Upper lobe of right lung (tissue), 1 donor: ENCODE measurements at regions not wholly inside any gene's neighbourhood (a gene's known extent, or its start where the extent isn't known, plus 50 kb on each side); places are given as distances from the start of the nearest gene placed in this dataset.

Experiments
- ATAC-seq: fragments of 200-7000 bp; cut with Tn5 transposase; one replicate; pipeline ENCODE4 v1.9.1; 2020; ENCODE audit warnings: mild to moderate bottlenecking, moderate library complexity
- DNase-seq: peaks from one replicate; pipeline ENCODE4 v3.0.0-alpha.2; 2020
- H3K27ac ChIP-seq: fragments of 200-600 bp; one replicate; pipeline ENCODE4 v1.8.0; 2022
- H3K27me3 ChIP-seq: fragments of 200-600 bp; one replicate; pipeline ENCODE4 v1.8.0; 2022; ENCODE audit warnings: mild to moderate bottlenecking
- H3K36me3 ChIP-seq: fragments of 200-600 bp; one replicate; pipeline ENCODE4 v1.8.0; 2022
- H3K4me1 ChIP-seq: fragments of 200-600 bp; one replicate; pipeline ENCODE4 v1.8.0; 2022
- H3K4me3 ChIP-seq: fragments of 200-600 bp; one replicate; pipeline ENCODE4 v1.8.0; 2022; ENCODE audit warnings: mild to moderate bottlenecking
- H3K9me3 ChIP-seq: fragments of 200-600 bp; one replicate; pipeline ENCODE4 v1.8.0; 2022
- intact Hi-C: fragments of 100-400 bp; cut with DNase I; formaldehyde crosslinking; loops from one replicate; pipeline ENCODE4 v1.11.0; 2022
- TF ChIP-seq, protein P1 (sequence below): fragments of 200-600 bp; IDR thresholded peaks from one replicate; pipeline ENCODE4 v1.8.0; 2022; ENCODE audit warnings: antibody characterized with exemption
- donor health status: DM: no; HTN: yes; CAD: no; lungs with severe emphysema.

DNA sequence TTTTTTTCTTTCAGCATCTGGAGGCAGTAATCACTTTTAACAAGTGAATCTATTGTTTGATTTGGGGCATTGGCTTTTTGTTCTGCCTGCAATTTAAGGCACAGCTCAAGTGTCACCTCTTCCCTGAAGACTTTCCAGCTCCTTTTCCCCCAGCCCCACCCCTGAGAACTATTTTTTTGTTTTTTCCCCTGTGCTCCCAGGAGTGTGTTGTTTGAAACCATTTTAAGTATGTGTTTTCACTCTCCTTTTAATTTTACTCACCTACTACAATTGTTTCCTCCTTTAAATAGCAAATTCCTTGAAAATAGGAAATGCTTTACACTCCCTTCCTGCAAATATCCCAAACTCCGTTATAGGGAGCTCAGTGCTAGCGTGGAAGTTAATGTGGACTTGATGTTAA lies 286.7 kb upstream of the PROK2 start:
- peaks cover 7% of the 10 kb centered on the region for H3K9me3 ChIP-seq
- H3K4me3 ChIP-seq, result no peak overlapping the region
- no peak overlapping the region for H3K27ac ChIP-seq
- DNase-seq (no peak), ATAC-seq (no peak)
- TF ChIP-seq, protein P1, sequence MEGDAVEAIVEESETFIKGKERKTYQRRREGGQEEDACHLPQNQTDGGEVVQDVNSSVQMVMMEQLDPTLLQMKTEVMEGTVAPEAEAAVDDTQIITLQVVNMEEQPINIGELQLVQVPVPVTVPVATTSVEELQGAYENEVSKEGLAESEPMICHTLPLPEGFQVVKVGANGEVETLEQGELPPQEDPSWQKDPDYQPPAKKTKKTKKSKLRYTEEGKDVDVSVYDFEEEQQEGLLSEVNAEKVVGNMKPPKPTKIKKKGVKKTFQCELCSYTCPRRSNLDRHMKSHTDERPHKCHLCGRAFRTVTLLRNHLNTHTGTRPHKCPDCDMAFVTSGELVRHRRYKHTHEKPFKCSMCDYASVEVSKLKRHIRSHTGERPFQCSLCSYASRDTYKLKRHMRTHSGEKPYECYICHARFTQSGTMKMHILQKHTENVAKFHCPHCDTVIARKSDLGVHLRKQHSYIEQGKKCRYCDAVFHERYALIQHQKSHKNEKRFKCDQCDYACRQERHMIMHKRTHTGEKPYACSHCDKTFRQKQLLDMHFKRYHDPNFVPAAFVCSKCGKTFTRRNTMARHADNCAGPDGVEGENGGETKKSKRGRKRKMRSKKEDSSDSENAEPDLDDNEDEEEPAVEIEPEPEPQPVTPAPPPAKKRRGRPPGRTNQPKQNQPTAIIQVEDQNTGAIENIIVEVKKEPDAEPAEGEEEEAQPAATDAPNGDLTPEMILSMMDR, result no peak
- H3K27me3 ChIP-seq, result peaks cover 3% of the 10 kb centered on the region
- H3K4me1 ChIP-seq, result no peaks in the 10 kb centered on the region
- intact Hi-C loops, result no loop called here
- H3K36me3 ChIP-seq, result no peaks in the 10 kb centered on the region

GRCh38 chr3:72070005-72070404 lies 285.1 kb upstream of the PROK2 start:
- Histone ChIP-seq H3K4me3 (no peak overlapping the region), H3K27ac (no peak overlapping the region), H3K36me3 (no peaks in the 10 kb centered on the region), H3K4me1 (no peaks in the 10 kb centered on the region), H3K9me3 (no peaks in the 10 kb centered on the region), H3K27me3 (peaks cover 3% of the 10 kb centered on the region)
- DNase-seq (no peak), ATAC-seq (no peak)
- TF ChIP-seq, protein P1, result no peak
- intact Hi-C loops, result no loop called here

- Histone ChIP-seq H3K27ac (no peak overlapping the region), H3K36me3 (no peaks in the 10 kb centered on the region), H3K4me3 (no peak overlapping the region), H3K9me3 (no peaks in the 10 kb centered on the region), H3K27me3 (peaks cover 3% of the 10 kb centered on the region), H3K4me1 (no peaks in the 10 kb centered on the region)
- no peak for ATAC-seq
- intact Hi-C loops, result no loop called here
- no peak for DNase-seq
- TF ChIP-seq, protein P1, result no peak
Observed at GRCh38 chr3:72069543-72069942, 284.6 kb upstream of the PROK2 start.

DNA sequence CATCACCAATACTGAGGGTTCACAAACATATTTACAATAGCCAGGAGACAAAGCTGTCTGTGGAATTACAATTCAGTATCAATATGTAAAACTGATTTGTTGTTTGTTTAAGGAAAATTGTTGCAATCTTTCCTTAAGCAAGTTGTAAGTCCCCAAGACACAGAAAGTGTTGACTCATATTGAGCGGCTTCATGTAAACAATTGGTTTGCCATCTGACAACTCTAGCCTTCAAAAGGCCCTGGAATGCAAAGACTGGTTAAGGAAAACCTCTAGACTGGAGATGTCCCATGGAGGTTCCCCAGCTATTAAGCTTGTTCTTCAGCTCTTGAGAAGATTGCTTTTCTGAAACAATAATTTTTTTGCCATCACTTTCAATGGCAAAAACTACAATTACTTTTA lies 283.7 kb upstream of the PROK2 start:
- ATAC-seq (no peak), DNase-seq (no peak)
- TF ChIP-seq, protein P1, result no peak
- Histone ChIP-seq H3K4me1 (no peaks in the 10 kb centered on the region), H3K27me3 (peaks cover 3% of the 10 kb centered on the region), H3K36me3 (no peaks in the 10 kb centered on the region), H3K27ac (no peak overlapping the region), H3K4me3 (no peak overlapping the region), H3K9me3 (peaks cover 2% of the 10 kb centered on the region)
- intact Hi-C loops, result no loop called here

GRCh38 chr3:72067721-72068120 lies 282.8 kb upstream of the PROK2 start:
- intact Hi-C loops, result no loop called here
- Histone ChIP-seq H3K4me1 (no peaks in the 10 kb centered on the region), H3K27me3 (peaks cover 3% of the 10 kb centered on the region), H3K4me3 (no peak overlapping the region), H3K27ac (no peak overlapping the region), H3K36me3 (no peaks in the 10 kb centered on the region), H3K9me3 (peaks cover 4% of the 10 kb centered on the region)
- ATAC-seq, result no peak
- TF ChIP-seq, protein P1, result no peak
- no peak for DNase-seq
